ENCODE measurements at regions not wholly inside any gene's neighbourhood (a gene's known extent, or its start where the extent isn't known, plus 50 kb on each side); places are given as distances from the start of the nearest gene placed in this dataset.

DNA sequence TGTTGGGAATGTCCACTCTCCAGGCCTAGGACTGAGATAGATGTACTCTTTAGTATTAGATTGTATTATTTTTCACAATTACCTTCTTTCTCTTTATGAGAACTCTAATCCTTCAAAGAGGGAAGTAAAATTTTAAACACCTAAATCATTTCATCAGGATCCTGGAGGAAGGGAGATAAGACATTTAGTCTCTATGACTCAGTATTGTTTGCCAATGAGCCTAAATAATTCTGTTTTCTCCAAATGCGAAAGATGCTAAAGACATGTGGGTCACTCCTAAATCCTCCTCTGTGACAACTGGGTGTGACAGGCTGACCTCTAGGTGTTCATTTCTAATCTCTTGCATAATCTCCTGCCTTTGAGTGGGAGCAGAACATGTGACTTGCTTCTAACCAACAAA is 1736.6 kb upstream of the MIR17HG start:
- DNase-seq (ENCODE audit: low read depth, low spot score), result no peak

DNA sequence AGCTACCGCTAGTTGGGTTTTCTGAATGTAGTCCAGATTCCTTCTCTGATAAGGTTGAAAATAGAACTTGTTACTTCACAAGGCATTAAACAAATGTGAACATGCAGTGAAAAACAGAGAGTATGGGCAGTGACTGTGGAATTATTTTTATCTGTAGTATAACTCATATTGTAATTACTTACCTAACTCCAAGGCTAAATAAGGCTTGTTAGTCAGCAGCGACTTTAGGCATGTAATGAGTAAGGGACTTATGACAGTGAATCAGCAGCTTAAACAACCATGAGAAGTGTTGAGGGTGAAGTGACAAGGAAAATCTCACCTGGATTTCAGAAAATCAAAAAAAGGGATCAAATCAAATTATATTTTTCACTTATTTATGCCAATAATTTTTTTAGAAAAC is 1719.5 kb upstream of the MIR17HG start:
- H3K4me3 ChIP-seq (ENCODE audit: low read length), result no peak overlapping the region
- no peak for DNase-seq (ENCODE audit: low read depth, low spot score)

More for the DNA sequence above, 1736.6 kb upstream of the MIR17HG start:
- no peak overlapping the region for H3K4me3 ChIP-seq (ENCODE audit: low read length)

DNA sequence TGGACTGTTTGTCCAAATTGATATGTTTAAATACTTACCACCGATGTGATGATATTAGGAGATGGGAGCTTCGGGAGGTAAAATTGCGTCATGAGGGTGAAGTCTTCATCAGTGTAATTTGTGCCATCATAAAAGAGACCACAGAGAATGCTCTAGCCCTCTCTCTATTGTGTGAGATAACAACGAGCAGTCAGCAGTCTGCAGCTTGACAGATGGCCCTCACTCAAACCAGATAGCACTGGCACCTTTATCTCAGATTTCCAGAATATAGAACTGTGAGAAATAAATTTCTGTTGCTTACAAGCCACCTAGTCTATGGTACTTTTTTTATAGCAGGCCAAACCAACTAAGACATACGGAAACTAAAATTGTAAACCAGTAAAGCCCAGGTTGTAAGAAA is 1718.9 kb upstream of the MIR17HG start:
- H3K4me3 ChIP-seq (ENCODE audit: low read length), result no peak overlapping the region
- no peak for DNase-seq (ENCODE audit: low read depth, low spot score)

DNA sequence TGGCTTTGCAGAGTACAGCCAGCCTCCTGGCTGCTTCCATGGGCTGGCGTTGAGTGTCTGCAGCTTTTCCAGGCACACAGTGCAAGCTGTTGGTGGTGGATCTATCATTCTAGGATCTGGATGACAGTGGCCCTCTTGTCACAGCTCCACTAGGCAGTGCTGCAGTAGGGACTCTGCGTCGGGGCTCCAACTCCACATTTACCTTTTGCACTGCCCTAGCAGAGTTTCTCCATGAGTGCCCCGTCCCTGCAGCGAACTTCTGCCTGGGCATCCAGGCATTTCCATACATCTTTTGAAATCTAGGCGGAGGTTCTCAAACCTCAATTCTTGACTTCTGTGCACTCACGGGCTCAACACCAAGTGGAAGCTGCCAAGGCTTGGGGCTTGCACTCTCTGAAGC is 1697.3 kb upstream of the MIR17HG start:
- H3K4me3 ChIP-seq (ENCODE audit: low read length), result no peak overlapping the region
- DNase-seq (ENCODE audit: low read depth, low spot score), result no peak

DNA sequence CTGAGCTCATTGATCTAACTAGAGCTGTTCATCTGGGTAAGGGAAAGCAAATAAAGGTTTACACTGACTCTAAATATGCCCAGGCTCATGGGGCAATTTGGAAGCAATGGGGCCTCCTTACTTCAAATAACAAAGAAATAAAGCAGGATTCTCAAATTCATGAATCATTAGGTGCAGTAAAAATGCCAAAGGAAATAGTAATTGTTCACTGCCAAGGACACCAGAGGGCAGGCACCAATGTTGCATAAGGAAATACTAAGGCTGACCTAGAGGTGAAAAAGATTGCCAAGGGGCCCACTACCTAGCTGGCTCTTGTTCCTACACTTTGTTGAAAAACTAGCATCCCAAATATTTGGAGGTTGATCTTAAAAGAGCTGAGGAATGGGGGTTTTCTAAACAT is 1686.7 kb upstream of the MIR17HG start:
- H3K4me3 ChIP-seq (ENCODE audit: low read length), result no peak overlapping the region
- no peak for DNase-seq (ENCODE audit: low read depth, low spot score)

DNA sequence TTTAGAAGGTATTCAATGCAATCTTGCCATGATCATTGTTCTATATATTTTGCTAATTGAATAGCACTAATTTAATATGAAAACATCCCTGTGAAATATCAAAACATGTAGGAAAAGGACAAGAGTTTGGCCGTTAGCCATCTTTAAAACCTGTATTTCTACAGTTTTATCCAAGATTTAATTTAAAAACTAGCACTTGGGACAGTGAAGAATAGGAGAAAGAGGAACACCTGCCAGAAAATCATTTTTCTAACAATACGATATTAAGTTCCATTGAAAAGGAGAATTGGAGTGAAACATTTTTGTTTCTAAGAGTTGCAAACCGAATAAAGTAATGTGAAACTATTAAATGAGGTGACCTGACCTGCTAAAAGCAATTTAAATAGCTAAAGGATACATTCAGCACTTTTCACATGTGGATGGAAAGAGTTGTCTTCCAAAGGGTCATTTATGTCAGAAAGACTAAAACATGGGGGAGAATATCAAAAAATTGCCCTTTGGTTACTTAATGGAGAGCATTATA is 1673.6 kb upstream of the MIR17HG start:
- H3K4me3 ChIP-seq (ENCODE audit: low read length), result no peak overlapping the region
- no peak for DNase-seq (ENCODE audit: low read depth, low spot score)

DNA sequence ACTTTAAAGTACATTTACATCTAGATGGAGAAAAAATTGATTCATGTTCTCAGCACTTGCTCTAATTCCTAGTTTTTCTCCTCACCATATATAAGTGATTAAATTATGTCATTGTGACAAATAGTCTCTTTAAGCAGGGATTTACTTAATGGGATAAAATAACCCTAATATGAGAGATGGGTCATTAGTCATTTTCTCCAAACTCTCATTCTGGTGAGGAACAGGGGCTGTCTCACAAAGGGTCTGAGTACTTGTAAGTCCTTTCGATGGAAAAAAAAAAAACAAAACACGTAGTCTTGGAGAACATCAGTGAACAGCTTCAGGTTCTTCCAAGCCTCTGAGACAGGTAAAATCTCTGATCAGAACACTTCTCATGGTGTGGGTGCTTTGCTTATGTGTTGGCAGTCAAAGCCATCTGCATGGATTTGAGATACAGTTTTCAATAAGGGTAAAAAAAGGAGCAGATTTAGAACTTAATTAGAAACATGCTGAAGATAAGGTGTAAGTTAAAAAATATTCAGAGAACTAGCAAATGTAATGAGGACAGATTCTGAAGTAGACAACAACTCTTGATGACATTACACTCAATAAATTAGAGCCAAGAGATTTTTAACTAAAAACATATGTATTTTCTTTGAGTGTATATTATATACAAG is 1668.9 kb upstream of the MIR17HG start:
- no peak overlapping the region for H3K4me3 ChIP-seq (ENCODE audit: low read length)
- no peak for DNase-seq (ENCODE audit: low read depth, low spot score)

DNA sequence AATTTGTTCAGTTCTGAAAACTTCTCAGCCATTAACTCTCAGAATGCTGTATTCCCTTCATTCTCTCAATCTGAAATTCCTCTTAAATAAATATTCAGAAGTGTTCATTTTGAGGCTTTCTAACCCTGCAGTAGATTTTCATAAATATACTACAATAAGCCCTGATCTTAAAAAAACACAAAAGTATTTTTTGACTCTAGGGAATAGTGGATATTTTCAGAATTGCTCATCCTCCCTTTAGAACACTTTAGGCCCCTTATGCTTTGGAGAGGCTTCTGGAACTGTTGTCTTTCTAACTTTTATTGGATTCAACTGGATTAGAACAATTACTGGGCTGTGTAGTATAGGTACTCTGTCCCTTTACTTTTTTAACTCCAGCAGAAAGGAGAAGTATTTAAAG is 1662.6 kb upstream of the MIR17HG start:
- no peak for DNase-seq (ENCODE audit: low read depth, low spot score)

DNA sequence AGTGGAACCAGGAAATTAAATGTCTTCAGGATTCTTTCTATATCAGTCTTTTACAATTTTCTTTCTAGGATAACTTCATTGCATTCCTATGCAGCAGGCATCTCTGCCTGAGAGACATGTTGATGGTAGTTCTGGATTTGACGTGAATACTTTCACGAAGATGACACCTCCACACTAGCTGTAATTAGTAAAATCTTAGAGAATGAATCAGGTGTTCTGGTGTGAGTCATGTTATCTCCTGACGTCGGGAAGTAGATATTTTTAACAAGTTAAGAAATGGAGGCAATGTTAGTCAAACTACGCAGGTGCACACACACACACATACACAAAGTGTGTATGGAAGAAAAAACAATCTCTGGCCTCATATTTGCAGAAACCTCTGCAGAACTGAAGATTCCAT is 1661.3 kb upstream of the MIR17HG start:
- no peak overlapping the region for H3K4me3 ChIP-seq (ENCODE audit: low read length)
- DNase-seq (ENCODE audit: low read depth, low spot score), result no peak

More for the DNA sequence above, 1662.6 kb upstream of the MIR17HG start:
- no peak overlapping the region for H3K4me3 ChIP-seq (ENCODE audit: low read length)

DNA sequence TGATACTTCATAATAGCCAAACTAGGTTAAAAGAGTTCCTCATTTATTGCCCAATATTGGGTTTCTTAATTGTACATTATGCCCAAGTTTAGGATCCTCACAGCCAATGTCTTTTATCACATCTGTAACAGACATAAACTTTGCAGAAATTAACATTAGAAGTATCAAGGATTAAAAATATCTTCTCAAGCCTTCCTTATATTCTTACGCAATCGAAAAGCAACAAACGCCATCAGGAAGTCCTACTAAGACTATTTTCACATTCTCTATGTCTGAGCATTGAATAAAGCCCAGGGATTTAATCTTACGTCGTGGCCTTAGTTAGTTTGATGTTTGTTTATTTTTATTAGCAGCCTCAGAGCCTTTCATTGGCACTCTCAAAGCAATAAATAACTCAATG is 1660.4 kb upstream of the MIR17HG start:
- no peak for DNase-seq (ENCODE audit: low read depth, low spot score)
- H3K4me3 ChIP-seq (ENCODE audit: low read length), result no peak overlapping the region

DNA sequence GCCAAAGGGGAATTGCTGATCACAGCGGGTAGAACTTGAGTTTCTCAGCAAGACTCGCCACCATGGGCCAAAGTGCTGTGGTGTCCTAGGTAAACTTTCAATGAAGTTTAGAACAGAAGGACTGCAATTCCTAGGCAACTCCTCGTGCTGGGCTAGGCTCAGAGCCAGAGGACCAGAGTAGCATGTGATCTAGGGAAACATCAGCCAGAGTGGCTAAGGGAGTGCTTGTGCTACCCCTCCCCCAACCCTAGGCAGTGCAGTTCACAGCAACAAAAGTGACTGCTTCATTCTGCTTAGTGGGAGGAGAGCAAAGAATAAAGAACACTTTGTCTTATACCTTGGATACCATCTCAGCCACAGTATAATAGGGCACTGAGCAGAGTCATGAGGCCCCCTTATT is 1658.6 kb upstream of the MIR17HG start:
- DNase-seq (ENCODE audit: low read depth, low spot score), result no peak

DNA sequence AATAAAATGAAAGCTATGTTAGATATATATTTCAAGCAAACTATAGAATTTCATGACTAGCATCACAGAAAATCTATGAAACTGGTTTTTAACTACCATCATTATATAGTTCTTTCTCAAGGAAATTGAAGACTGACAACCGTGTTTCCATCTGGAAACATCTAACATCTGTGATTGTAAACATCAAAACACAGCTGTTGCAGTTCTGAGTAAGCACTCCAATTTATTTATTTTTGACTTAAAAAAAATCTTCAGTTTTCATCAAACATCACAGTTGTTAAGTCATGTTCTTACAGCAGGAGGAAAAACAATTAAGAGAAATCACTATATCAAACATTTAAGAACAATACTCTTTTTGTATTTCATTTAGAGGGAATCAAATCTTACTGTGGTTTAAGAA is 1653.0 kb upstream of the MIR17HG start:
- DNase-seq (ENCODE audit: low read depth, low spot score), result no peak
- H3K4me3 ChIP-seq (ENCODE audit: low read length), result no peak overlapping the region

More for the DNA sequence above, 1658.6 kb upstream of the MIR17HG start:
- no peak overlapping the region for H3K4me3 ChIP-seq (ENCODE audit: low read length)

DNA sequence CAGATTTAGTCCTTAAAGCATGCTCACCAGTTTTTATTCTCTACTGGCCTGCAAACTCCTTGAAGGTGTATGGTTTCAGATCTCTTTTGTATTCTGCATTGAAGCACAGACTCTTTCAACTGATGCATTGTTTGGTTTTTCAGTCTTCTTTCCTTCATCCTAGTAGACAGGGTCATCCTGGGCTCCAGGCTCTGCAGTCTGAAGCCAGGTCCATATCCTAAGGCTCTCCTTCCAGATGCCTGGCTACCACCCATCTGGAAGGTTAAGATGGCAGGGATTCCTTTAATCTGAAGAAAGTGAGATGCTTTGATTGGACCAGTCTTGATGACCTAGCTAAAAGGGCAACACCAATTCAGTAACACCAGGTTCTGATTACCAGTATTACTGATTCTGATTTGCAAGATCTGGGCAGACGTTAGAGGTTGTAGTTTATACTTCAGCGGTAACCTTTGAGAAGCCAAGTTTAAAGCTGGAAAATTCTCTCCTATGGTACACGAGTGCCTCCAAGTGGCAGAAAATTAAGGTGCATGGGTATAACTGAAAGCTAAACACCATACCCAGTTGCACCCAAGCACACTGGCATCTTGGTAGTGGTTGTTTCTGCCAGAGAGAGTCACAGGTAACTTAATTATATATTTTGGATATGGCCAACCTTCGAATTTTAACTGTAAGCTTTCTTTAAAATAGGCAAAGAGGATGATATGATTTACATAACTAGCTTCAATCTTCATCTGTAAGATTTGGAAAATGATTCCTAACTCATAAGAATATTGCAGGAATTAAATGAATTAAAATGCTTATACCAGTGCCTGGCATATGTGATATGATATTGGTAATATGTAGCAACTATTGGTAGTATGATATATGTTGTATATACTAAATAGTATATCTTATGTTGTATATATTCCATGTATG is 1651.9 kb upstream of the MIR17HG start:
- no peak overlapping the region for H3K4me3 ChIP-seq (ENCODE audit: low read length)
- DNase-seq (ENCODE audit: low read depth, low spot score), result peak; percentile 37

DNA sequence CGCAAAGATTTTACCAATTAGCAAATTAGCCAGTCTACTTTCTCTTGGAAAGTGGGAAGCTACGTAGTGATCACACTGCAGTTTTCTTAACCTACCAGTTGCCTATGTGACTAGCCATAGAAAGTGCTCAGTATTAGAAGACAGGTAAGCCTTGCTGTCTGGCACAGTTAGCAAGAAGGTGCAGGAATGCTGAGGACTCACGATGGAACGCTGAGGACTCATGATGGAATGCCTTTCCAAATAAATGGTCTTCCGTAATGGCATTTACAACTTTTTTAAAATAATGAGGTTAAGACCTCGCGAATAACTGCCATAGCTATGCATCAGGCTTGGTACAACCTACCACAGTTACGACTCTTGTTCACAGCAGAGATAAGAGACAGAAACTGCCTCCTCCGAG is 1645.6 kb upstream of the MIR17HG start:
- H3K4me3 ChIP-seq (ENCODE audit: low read length), result no peak overlapping the region
- DNase-seq (ENCODE audit: low read depth, low spot score), result no peak

DNA sequence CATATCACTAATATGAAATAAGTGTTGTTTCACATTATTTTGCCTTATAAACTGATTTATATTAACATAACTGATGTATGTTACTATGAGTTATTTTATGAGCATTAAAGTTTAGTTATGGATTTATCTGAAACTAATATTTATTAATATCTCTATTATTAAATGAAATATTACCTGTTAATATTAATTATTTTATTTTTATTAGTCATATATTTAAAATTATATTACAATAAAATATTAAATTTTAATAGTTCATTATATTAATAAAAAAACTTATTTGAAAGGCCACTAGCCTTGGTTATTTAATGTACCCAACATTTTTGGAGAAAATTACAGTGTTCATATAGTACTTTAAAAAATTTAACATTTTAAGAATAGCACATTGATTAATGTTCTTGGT is 1643.4 kb upstream of the MIR17HG start:
- DNase-seq (ENCODE audit: low read depth, low spot score), result no peak
- no peak overlapping the region for H3K4me3 ChIP-seq (ENCODE audit: low read length)

DNA sequence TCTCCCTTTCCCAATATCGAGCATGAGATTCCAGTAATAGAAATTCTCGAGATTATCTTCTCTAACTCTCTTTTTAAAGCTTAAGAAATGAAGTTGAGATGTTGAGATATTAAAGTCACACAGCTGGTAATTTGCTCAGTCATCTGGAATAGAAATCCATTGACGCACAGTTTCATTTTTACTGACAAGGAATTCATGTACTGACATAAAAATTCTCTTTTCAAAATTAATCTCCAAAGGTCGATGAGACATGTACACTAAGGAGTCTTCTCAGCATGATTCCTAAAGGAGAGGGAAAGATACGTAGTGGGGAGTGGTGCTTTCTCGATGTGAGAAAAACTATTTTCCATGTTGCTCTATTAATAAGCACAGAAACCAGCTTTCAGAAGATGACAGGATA is 1639.5 kb upstream of the MIR17HG start:
- H3K4me3 ChIP-seq (ENCODE audit: low read length), result no peak overlapping the region
- DNase-seq (ENCODE audit: low read depth, low spot score), result no peak

DNA sequence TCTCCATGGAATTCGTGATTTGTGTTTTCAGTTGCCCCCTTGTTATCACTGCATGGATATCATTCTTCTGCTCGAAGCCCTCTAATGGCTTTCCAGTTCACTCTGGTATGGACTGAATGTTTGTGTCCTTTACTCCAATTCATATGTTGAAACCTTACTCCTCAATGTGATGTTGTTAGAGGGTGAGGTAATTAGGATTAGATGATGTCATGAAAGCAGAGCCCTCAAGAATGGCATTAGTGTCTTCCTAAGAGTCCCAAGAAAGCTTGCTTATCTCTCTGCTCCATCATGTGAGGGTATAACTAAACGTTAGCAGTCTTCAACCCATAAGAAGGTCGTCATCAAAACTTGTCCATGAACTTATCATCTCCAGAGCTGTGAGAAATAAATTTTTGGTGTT is 1626.3 kb upstream of the MIR17HG start:
- DNase-seq (ENCODE audit: low read depth, low spot score), result no peak
- H3K4me3 ChIP-seq (ENCODE audit: low read length), result no peak overlapping the region

DNA sequence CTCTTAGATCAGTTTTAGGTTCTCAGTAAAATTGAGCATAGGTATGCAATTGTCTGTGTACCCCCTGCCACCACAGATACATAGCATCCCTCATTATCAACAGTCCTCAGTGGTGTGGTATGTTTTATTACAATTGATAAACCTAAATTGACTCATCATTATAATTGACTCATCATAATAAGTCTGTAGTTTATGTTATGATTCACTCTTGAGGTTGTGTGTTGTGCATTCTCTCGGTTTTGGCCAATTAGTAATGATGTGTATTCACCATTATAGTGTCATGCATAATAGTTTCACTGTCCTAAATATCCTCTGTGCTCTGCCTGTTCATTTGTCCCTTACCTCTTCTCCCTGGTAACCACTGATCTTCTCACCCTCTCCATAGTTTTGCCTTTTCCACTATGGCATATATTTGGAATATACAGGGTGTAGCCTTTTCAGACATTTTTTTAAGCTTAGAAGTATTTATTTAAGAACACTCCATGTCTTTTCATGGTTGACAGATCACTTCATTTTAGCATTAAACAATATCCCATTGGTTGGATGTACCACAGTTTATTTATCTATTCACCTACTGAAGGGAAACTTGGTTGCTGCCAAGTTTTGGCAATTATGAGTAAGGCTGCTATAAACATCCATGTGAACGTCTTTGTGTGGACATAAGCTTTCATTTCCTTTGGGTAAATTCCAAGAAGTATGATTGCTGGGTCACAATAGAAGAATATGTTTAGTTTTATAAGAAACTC is 1620.6 kb upstream of the MIR17HG start:
- H3K4me3 ChIP-seq (ENCODE audit: low read length), result no peak overlapping the region
- DNase-seq (ENCODE audit: low read depth, low spot score), result no peak

DNA sequence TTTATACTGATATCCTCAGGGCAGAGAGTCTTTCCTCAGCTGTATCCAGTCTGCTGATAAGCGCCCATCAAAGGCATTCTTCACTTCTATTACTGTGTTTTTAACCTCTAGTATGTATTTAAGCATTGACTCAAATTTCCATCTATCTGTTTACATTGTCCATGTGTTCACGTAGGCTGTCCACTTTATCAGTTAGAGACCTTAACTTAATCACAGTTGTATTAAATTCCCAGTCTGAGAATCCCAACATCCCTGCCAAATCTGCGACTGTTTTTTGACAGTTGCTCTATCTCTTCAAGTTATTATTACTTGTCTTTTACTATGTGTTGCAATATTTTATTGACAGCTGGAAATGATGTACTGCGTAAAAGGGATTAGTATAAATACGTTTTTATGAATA is 1613.7 kb upstream of the MIR17HG start:
- H3K4me3 ChIP-seq (ENCODE audit: low read length), result no peak overlapping the region
- no peak for DNase-seq (ENCODE audit: low read depth, low spot score)

DNA sequence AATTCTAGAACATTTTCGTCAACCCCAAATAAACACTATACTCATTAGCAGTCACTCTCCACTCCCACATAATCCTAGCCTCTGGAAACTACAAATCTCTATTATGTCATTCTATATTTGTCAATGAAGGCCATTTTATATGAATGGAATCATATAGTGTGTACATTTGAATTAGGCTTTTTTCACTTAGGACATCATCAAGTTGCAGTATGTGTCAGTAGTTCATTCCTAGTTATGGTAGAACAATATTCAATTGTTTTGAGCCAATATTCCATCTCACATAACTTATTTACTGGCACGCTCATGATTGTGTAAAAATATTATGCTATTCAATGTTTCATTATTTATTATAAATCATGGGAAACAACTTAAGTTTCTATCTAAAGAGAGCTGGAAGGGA is 1610.4 kb upstream of the MIR17HG start:
- H3K4me3 ChIP-seq (ENCODE audit: low read length), result no peak overlapping the region
- DNase-seq (ENCODE audit: low read depth, low spot score), result no peak

All from Jurkat, Clone E6-1 (cell line).